ENCODE measurements at regions not wholly inside any gene's neighbourhood (a gene's known extent, or its start where the extent isn't known, plus 50 kb on each side); places are given as distances from the start of the nearest gene placed in this dataset.
"Not testable (repeated sequence)": the region's sequence is repeated elsewhere in the genome, so short reads cannot be mapped to it uniquely, and the experiment has no call there.

- no peak for DNase-seq (ENCODE audit: low spot score in 2 of 2)
- no peak overlapping the region for H3K4me3 ChIP-seq
- H3K27me3 ChIP-seq (ENCODE audit: low read depth): no peaks in the 10 kb centered on the region
- in situ Hi-C loops (cut with MboI; ENCODE audit: low sequenced_read_pairs): no loop called here
- H3K36me3 ChIP-seq (replicated peaks): no peaks in the 10 kb centered on the region
- H3K4me1 ChIP-seq: no peaks in the 10 kb centered on the region
- no peaks in the 10 kb centered on the region for H3K9me3 ChIP-seq
Measured at GRCh38 chr12:125519026-125519651, 453.9 kb downstream of the AACS start.

DNA sequence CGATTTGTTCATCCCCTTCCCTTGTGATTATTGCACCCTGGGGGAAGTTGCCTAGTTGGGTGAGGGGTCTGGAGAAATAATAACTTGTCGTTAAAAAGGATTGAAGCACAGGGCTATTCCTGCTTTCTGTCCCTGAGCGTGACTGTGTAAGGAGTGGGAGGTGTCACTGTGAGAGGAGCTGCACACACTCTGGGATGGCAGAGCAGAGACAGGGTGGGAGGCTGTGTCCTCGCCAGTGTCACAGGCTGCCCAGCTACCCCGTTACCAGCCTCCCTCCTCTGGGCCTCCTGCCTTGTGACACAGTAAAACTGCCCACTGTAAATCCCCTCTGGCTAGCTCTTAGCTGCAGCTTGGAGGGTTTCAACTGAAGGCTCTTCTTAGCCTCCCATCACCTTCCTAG is 460.6 kb downstream of the AACS start:
- H3K36me3 ChIP-seq (replicated peaks): no peaks in the 10 kb centered on the region
- H3K27me3 ChIP-seq (ENCODE audit: low read depth): no peaks in the 10 kb centered on the region
- in situ Hi-C loops (cut with MboI; ENCODE audit: low sequenced_read_pairs): no loop called here
- H3K9me3 ChIP-seq: no peaks in the 10 kb centered on the region
- no peaks in the 10 kb centered on the region for H3K4me1 ChIP-seq
- DNase-seq (ENCODE audit: low spot score in 2 of 2): no peak
- H3K4me3 ChIP-seq: no peak overlapping the region

DNA sequence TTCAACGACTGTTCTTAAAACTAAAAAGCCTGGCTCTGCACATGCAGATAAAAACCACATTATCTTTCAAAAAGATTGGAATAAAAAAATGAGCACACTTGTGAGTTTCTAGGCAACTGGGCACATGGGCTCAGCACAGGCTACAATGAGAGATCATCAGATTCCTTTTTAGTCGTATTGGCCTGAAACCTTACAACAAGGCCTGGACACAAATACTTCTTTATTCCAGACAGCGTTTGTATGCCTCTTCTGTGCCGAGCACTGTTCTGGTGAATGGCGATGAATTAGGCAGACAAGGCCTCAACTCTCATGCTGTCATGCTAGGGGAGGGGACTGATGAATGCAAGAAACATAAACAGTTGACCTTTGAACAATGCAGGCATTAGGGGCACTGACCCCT is 463.0 kb downstream of the AACS start:
- Histone ChIP-seq H3K9me3 (no peaks in the 10 kb centered on the region), H3K4me3 (no peak overlapping the region), H3K4me1 (no peaks in the 10 kb centered on the region), H3K27me3 (ENCODE audit: low read depth) (no peaks in the 10 kb centered on the region), H3K36me3 (replicated peaks) (no peaks in the 10 kb centered on the region)
- no peak for DNase-seq (ENCODE audit: low spot score in 2 of 2)
- in situ Hi-C loops (cut with MboI; ENCODE audit: low sequenced_read_pairs): no loop called here

DNA sequence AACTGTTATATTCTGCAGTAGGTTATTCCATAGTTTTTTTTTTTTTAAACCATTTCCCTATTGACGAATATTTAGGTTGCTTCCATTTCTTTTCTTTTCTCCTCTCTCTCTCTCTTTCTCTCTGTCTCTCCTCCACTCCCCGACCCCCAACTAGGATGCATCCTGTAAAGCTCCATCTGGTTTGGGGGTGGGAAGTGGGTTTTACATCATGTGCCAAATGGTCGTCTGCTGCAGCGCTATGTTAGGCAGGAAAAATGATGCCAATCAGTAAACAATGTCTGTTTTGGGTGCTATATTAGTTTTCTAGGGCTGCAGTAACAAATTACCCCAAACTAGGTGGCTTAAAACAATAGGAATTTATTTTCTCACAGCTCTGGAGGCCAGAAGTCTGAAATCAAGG is 465.0 kb downstream of the AACS start:
- in situ Hi-C loops (cut with MboI; ENCODE audit: low sequenced_read_pairs): no loop called here
- no peak for DNase-seq (ENCODE audit: low spot score in 2 of 2)
- H3K27me3 ChIP-seq (ENCODE audit: low read depth): no peaks in the 10 kb centered on the region

GRCh38 chr12:125530876-125531275 is 465.6 kb downstream of the AACS start:
- DNase-seq (ENCODE audit: low spot score in 2 of 2): no peak
- Histone ChIP-seq H3K9me3 (no peaks in the 10 kb centered on the region), H3K4me1 (no peaks in the 10 kb centered on the region), H3K27me3 (ENCODE audit: low read depth) (no peaks in the 10 kb centered on the region), H3K36me3 (replicated peaks) (no peaks in the 10 kb centered on the region), H3K4me3 (no peak overlapping the region)
- in situ Hi-C loops (cut with MboI; ENCODE audit: low sequenced_read_pairs): no loop called here

More for the DNA sequence above, 465.0 kb downstream of the AACS start:
- no peaks in the 10 kb centered on the region for H3K36me3 ChIP-seq (replicated peaks)
- no peak overlapping the region for H3K4me3 ChIP-seq
- no peaks in the 10 kb centered on the region for H3K9me3 ChIP-seq
- no peaks in the 10 kb centered on the region for H3K4me1 ChIP-seq

GRCh38 chr12:125531574-125531973 is 466.3 kb downstream of the AACS start:
- H3K36me3 ChIP-seq (replicated peaks): no peaks in the 10 kb centered on the region
- in situ Hi-C loops (cut with MboI; ENCODE audit: low sequenced_read_pairs): no loop called here

DNA sequence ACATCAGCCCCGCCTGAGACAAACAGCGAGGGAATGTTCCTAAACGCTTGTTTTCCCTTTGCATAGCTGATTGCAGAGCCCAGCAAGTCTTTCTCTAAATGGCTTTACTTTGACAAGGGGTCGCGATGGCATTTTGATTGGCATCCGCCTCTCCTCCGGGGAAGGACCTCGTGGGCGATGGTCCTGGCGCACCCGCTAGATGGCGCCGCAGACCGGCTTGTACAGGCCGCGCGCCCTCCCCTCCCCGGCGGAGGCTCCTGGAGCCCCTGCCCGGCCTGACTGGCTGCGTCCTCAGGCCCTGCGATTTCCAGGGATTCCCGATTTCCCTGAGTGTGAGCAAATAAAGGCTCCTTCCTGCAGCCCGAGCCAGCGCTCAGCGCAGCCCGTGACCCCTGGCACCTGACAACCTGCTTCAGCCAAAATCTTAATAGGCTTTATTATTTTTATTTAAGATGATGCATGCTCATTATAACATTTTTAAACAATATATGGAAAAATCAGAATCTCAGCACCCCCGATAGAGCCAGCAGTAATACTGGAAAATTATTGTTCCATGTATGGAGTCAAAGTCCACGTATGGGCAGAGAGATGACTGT is 468.3 kb downstream of the AACS start:
- peak; percentile 9 to 76 for DNase-seq (ENCODE audit: low spot score in 2 of 2)
- H3K36me3 ChIP-seq (replicated peaks): no peaks in the 10 kb centered on the region
- in situ Hi-C loops (cut with MboI; ENCODE audit: low sequenced_read_pairs): no loop called here
- no peaks in the 10 kb centered on the region for H3K27me3 ChIP-seq (ENCODE audit: low read depth)
- H3K4me1 ChIP-seq: no peaks in the 10 kb centered on the region
- no peaks in the 10 kb centered on the region for H3K9me3 ChIP-seq
- no peak overlapping the region for H3K4me3 ChIP-seq

More at GRCh38 chr12:125531574-125531973, 466.3 kb downstream of the AACS start:
- Histone ChIP-seq H3K27me3 (ENCODE audit: low read depth) (no peaks in the 10 kb centered on the region), H3K4me1 (no peaks in the 10 kb centered on the region), H3K9me3 (no peaks in the 10 kb centered on the region), H3K4me3 (no peak overlapping the region)
- DNase-seq (ENCODE audit: low spot score in 2 of 2): no peak

DNA sequence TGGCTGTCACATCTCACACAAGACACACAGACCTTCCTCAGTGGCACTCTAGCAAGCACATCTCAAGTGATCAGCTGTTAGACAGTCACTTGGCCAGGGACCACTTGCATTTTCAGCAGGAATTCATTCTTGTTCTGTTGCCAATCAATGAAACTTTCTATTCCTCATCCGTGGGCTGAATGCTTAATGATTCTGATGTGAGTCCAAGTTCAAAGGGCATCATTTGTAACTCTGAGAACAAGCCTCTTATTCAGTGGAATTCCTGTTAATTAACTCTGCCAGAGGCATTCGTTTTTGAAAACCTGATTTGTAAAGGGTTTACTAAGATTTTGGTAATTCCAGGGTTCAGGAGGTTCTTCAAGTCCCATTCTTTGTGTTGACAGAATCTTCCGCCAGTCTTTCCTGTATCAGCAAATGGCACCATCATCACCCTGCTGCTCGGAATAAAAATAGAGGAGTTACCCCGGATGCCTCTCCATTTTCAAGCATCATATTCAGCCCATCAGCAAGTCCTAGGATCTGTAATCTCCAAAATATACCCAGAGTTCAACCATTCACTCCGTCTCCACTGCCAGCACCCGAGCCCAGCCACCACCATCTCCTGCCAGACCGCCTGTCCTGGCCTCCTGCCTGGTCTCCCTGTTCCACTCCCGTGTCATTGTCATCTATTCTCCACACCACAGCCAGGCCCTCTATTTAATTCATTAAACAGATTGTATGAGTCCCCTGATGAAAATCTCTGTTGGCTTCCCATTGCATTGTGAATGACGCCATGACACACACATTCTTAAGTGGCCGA is 473.4 kb downstream of the AACS start:
- in situ Hi-C loops (cut with MboI; ENCODE audit: low sequenced_read_pairs): no loop called here

DNA sequence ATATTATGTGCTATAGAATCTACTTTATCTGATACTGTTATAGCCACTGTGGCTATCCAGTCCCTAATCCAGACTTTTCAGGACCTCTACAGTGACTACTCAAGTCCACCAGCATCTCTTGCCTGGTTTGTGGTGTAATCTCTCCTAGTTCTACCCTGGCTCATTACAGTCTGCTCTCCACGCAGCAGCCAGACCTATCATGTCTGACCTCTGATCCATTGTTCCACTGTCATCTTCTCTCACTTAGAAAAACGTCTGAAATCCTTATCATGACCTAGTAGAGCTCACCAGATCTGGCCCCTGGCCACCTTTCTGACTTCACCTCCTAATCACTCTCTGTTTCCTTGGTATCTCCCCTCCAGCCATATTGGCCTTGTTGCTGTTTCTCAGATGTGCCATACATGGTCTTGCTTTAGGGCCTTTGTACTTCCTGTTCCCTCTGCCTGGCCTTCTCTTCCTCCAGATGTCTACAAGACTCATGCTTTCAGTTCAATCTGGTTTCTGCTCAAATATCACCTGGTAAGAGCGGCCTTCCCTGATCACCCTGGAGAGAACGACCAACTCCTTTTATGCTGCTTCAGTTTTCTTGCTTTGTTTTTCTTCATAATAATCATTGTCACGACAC is 475.5 kb downstream of the AACS start:
- no peak for DNase-seq (ENCODE audit: low spot score in 2 of 2)
- H3K27me3 ChIP-seq (ENCODE audit: low read depth): no peaks in the 10 kb centered on the region
- no peaks in the 10 kb centered on the region for H3K36me3 ChIP-seq (replicated peaks)
- H3K9me3 ChIP-seq: no peaks in the 10 kb centered on the region
- no peak overlapping the region for H3K4me3 ChIP-seq
- in situ Hi-C loops (cut with MboI; ENCODE audit: low sequenced_read_pairs): no loop called here
- no peaks in the 10 kb centered on the region for H3K4me1 ChIP-seq

More for the DNA sequence above, 473.4 kb downstream of the AACS start:
- no peaks in the 10 kb centered on the region for H3K36me3 ChIP-seq (replicated peaks)
- H3K4me3 ChIP-seq: no peak overlapping the region
- no peaks in the 10 kb centered on the region for H3K9me3 ChIP-seq
- no peak for DNase-seq (ENCODE audit: low spot score in 2 of 2)
- H3K27me3 ChIP-seq (ENCODE audit: low read depth): no peaks in the 10 kb centered on the region
- H3K4me1 ChIP-seq: no peaks in the 10 kb centered on the region

DNA sequence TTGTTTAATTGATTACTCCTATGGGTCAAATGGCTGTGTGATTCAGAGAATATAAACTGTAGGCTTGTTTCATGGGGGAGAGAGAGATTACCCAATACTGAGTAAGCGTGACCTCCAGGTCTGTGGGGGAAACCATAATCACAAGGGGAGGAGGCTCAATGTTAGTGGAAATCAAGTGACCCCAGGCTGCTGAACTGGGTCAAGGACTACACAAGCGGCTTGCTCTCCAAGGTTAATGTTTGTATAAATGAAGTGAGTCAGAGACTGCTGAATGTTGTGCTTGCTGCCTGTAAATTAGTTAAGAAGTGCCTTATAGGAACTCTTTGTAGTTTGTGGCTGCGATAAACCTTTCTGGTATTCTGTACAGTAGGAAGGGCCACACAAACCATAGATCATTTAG is 479.7 kb downstream of the AACS start:
- Histone ChIP-seq H3K36me3 (replicated peaks) (no peaks in the 10 kb centered on the region), H3K27me3 (ENCODE audit: low read depth) (no peaks in the 10 kb centered on the region), H3K9me3 (no peaks in the 10 kb centered on the region), H3K4me3 (no peak overlapping the region), H3K4me1 (no peaks in the 10 kb centered on the region)
- no peak for DNase-seq (ENCODE audit: low spot score in 2 of 2)
- in situ Hi-C loops (cut with MboI; ENCODE audit: low sequenced_read_pairs): no loop called here

DNA sequence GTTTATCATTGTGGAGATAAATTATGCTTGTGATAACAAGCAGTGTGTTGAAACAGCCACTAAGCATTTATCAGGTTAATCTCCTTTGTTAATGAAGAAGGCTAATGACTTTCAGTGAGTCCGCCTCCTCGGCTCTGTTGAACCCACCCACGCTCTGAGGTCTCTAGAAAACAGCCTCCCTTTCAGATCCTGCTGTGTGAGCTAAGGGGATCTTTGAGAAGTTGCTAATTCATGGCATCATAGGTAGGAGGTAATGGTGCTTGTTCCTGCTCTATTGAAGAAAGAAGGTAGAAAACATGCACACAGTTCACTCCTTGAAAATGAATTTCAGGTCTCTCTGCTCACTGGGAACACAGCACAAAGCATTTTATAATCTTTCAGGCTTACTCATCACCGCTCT is 483.9 kb downstream of the AACS start:
- Histone ChIP-seq H3K4me3 (no peak overlapping the region), H3K36me3 (replicated peaks) (no peaks in the 10 kb centered on the region), H3K27me3 (ENCODE audit: low read depth) (no peaks in the 10 kb centered on the region), H3K4me1 (no peaks in the 10 kb centered on the region), H3K9me3 (no peaks in the 10 kb centered on the region)
- DNase-seq (ENCODE audit: low spot score in 2 of 2): no peak
- in situ Hi-C loops (cut with MboI; ENCODE audit: low sequenced_read_pairs): no loop called here

GRCh38 chr12:125549836-125550235 is 484.6 kb downstream of the AACS start:
- no peaks in the 10 kb centered on the region for H3K4me1 ChIP-seq
- H3K4me3 ChIP-seq: no peak overlapping the region
- peak in 1 of 2 experiments; percentile 51 for DNase-seq (ENCODE audit: low spot score in 2 of 2)
- H3K27me3 ChIP-seq (ENCODE audit: low read depth): no peaks in the 10 kb centered on the region
- H3K9me3 ChIP-seq: no peaks in the 10 kb centered on the region
- in situ Hi-C loops (cut with MboI; ENCODE audit: low sequenced_read_pairs): no loop called here
- no peaks in the 10 kb centered on the region for H3K36me3 ChIP-seq (replicated peaks)

GRCh38 chr12:125552295-125552694 is 487.1 kb downstream of the AACS start:
- in situ Hi-C loops (cut with MboI; ENCODE audit: low sequenced_read_pairs): no loop called here
- Histone ChIP-seq H3K4me3 (no peak overlapping the region), H3K9me3 (no peaks in the 10 kb centered on the region), H3K36me3 (replicated peaks) (no peaks in the 10 kb centered on the region), H3K27me3 (ENCODE audit: low read depth) (no peaks in the 10 kb centered on the region), H3K4me1 (no peaks in the 10 kb centered on the region)
- no peak for DNase-seq (ENCODE audit: low spot score in 2 of 2)

DNA sequence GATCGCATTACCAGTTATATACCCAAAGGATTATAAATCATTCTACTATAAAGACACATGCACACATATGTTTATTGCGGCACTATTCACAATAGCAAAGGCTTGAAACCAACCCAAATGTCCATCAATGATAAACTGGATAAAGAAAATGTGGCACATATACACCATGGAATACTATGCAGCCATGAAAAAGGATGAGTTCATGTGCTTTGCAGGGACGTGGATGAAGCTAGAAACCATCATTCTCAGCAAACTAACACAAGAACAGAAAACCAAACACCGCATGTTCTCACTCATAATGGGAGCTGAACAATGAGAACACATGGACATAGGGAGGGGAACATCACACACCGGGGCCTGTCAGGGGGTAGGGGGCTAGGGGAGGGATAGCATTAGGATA is 495.8 kb downstream of the AACS start:
- H3K36me3 ChIP-seq (replicated peaks); in situ Hi-C loops (cut with MboI; ENCODE audit: low sequenced_read_pairs); H3K4me3 ChIP-seq; H3K4me1 ChIP-seq; DNase-seq (ENCODE audit: low spot score in 2 of 2); H3K27me3 ChIP-seq (ENCODE audit: low read depth); H3K9me3 ChIP-seq: not testable (repeated sequence)

Data from HAP-1 (cell line).